ENCODE measurements at regions not wholly inside any gene's neighbourhood (a gene's known extent, or its start where the extent isn't known, plus 50 kb on each side); places are given as distances from the start of the nearest gene placed in this dataset.

DNA sequence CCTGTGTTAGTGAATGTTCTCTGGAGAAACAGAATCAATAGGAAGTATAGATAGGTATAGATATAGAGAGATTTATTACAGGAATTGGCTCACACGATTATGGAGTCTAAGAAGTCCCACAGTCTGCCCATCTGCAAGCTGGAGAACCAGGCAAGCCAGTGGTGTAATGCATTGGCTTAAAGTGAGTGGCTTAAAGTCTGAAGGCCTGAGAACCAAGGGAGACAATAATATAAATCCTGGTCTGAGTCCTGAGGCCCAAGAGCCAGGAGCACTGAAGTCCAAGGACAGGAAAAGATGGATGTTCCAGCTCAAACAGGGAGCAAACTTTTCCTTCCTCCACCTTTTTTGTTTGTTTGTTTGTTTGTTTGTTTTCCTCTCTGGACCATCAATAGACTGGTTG lies 131.2 kb upstream of the LRFN2 start:
- CTCF ChIA-PET, result no interaction called here
- WGBS (ENCODE audit: insufficient coverage), result 67% methylated on average over 1 of the region's 1 CpG

GRCh38 chr6:40717411-40718057 lies 130.4 kb upstream of the LRFN2 start:
- H3K36me3 ChIP-seq (ENCODE audit: control insufficient read depth in 2 of 2, extremely low read depth in 1 of 2, insufficient read depth in 1 of 2, low read length in 1 of 2), result no peaks in the 10 kb centered on the region
- H3K27ac ChIP-seq (ENCODE audit: low read length), result no peak overlapping the region
- H3K27ac Mint-ChIP-seq, result no peak overlapping the region
- ATAC-seq (replicated peaks in 1 of 4) (no peak), DNase-seq (no peak)
- H3K27me3 ChIP-seq (replicated peaks in 1 of 2; ENCODE audit: control insufficient read depth in 2 of 2, extremely low read depth in 1 of 2, insufficient read depth in 2 of 2, low read length in 1 of 2), result peaks cover 0 to 19% of the 10 kb centered on the region in 2 experiments
- no peaks in the 10 kb centered on the region for H3K9me3 Mint-ChIP-seq
- POLR2A ChIA-PET, result no interaction called here
- H3K36me3 Mint-ChIP-seq, result no peaks in the 10 kb centered on the region
- H3K4me3 Mint-ChIP-seq, result no peak overlapping the region
- H3K4me3 ChIP-seq (ENCODE audit: control insufficient read depth in 1 of 2, extremely low read depth in 1 of 2, low read length in 1 of 2), result no peak overlapping the region
- CTCF ChIA-PET, result no interaction called here
- H3K4me1 Mint-ChIP-seq, result peaks cover 12 to 18% (median 18%) of the 10 kb centered on the region in 3 donors
- H3K9me3 ChIP-seq, result no peaks in the 10 kb centered on the region
- peaks cover 5% of the 10 kb centered on the region in 2 donors for H3K27me3 Mint-ChIP-seq
- 67% methylated on average over 1 of the region's 3 CpGs for WGBS (ENCODE audit: insufficient coverage)
- no peaks in the 10 kb centered on the region for H3K4me1 ChIP-seq (ENCODE audit: control insufficient read depth in 1 of 2, extremely low read depth in 1 of 2, insufficient read depth in 2 of 2, low read length in 2 of 2)

More for the DNA sequence above, 131.2 kb upstream of the LRFN2 start:
- peaks cover 4 to 5% of the 10 kb centered on the region in 2 donors for H3K27me3 Mint-ChIP-seq
- H3K4me3 Mint-ChIP-seq, result no peak overlapping the region
- POLR2A ChIA-PET, result no interaction called here
- H3K36me3 Mint-ChIP-seq, result no peaks in the 10 kb centered on the region
- Histone ChIP-seq H3K4me1 (ENCODE audit: control insufficient read depth in 1 of 2, extremely low read depth in 1 of 2, insufficient read depth in 2 of 2, low read length in 2 of 2) (no peaks in the 10 kb centered on the region), H3K27ac (ENCODE audit: low read length) (no peak overlapping the region), H3K9me3 (no peaks in the 10 kb centered on the region), H3K36me3 (ENCODE audit: control insufficient read depth in 2 of 2, extremely low read depth in 1 of 2, insufficient read depth in 1 of 2, low read length in 1 of 2) (no peaks in the 10 kb centered on the region), H3K27me3 (replicated peaks in 1 of 2; ENCODE audit: control insufficient read depth in 2 of 2, extremely low read depth in 1 of 2, insufficient read depth in 2 of 2, low read length in 1 of 2) (peaks cover 0 to 13% of the 10 kb centered on the region in 2 experiments), H3K4me3 (ENCODE audit: control insufficient read depth in 1 of 2, extremely low read depth in 1 of 2, low read length in 1 of 2) (no peak overlapping the region)
- H3K4me1 Mint-ChIP-seq, result peaks cover 12 to 18% (median 18%) of the 10 kb centered on the region in 3 donors
- no peak overlapping the region for H3K27ac Mint-ChIP-seq
- no peak for ATAC-seq (replicated peaks in 1 of 4)
- no peak for DNase-seq
- H3K9me3 Mint-ChIP-seq, result no peaks in the 10 kb centered on the region

DNA sequence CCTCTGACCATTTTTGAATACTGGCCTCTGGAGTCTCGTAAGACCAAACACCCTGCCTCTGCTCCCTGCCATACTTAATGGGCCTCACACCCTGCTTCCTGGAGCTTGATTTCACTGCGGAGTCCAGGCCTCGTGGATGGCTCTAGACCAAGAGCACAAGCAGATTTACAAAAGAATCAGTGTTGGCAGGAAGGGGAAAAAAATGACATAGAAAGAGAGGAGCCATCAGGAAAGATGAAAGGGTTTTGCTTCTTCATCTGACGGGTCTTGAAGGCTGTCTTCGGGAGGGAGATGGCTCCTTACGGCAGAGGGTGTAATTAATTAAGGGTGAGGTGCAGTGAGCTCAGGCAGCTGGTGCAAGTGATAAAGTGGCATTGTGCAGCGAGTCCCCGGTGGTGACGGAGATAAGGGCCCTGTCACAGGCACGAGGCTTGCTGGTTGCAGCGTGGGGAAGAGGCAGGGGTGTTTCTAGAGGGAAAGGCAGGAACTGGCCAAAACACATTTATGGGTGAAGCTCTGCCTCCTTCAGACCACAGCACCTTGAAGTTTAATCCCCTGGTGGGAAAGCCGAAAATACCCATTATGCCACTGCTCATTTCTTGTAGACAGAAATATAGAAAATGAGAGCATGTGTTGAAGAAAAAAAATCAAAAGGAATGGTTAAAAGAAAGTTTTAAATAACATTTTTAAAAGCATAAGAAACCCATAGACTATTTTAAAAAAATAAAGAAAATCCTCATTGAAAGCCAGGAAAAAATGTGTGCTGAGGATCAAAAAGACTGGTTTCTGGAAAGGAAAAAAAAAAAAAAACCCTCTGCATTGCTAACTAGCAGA lies 128.6 kb upstream of the LRFN2 start:
- H3K27ac ChIP-seq (ENCODE audit: low read length), result no peak overlapping the region
- H3K9me3 Mint-ChIP-seq, result no peaks in the 10 kb centered on the region
- no peak overlapping the region for H3K4me3 ChIP-seq (ENCODE audit: control insufficient read depth in 1 of 2, extremely low read depth in 1 of 2, low read length in 1 of 2)
- no peaks in the 10 kb centered on the region for H3K36me3 Mint-ChIP-seq
- no peak overlapping the region for H3K4me3 Mint-ChIP-seq
- no peaks in the 10 kb centered on the region for H3K9me3 ChIP-seq
- 48% methylated on average over 4 of the region's 12 CpGs for WGBS (ENCODE audit: insufficient coverage)
- DNase-seq (no peak), ATAC-seq (replicated peaks in 1 of 4) (no peak)
- ChIA-PET CTCF (no interaction called here), POLR2A (no interaction called here)
- no peaks in the 10 kb centered on the region for H3K36me3 ChIP-seq (ENCODE audit: control insufficient read depth in 2 of 2, extremely low read depth in 1 of 2, insufficient read depth in 1 of 2, low read length in 1 of 2)
- peaks cover 12 to 18% (median 17%) of the 10 kb centered on the region in 3 donors for H3K4me1 Mint-ChIP-seq
- peaks cover 5 to 12% of the 10 kb centered on the region in 2 donors for H3K27me3 Mint-ChIP-seq
- peaks cover 0 to 16% of the 10 kb centered on the region in 2 experiments for H3K27me3 ChIP-seq (replicated peaks in 1 of 2; ENCODE audit: control insufficient read depth in 2 of 2, extremely low read depth in 1 of 2, insufficient read depth in 2 of 2, low read length in 1 of 2)
- H3K4me1 ChIP-seq (ENCODE audit: control insufficient read depth in 1 of 2, extremely low read depth in 1 of 2, insufficient read depth in 2 of 2, low read length in 2 of 2), result no peaks in the 10 kb centered on the region
- H3K27ac Mint-ChIP-seq, result no peak overlapping the region

- H3K4me1 ChIP-seq (ENCODE audit: control insufficient read depth in 1 of 2, extremely low read depth in 1 of 2, insufficient read depth in 2 of 2, low read length in 2 of 2), result no peaks in the 10 kb centered on the region
- H3K27me3 Mint-ChIP-seq, result peaks cover 5 to 12% of the 10 kb centered on the region in 2 donors
- no peaks in the 10 kb centered on the region for H3K9me3 Mint-ChIP-seq
- H3K27me3 ChIP-seq (replicated peaks in 1 of 2; ENCODE audit: control insufficient read depth in 2 of 2, extremely low read depth in 1 of 2, insufficient read depth in 2 of 2, low read length in 1 of 2), result peaks cover 0 to 14% of the 10 kb centered on the region in 2 experiments
- ChIA-PET POLR2A (no interaction called here), CTCF (no interaction called here)
- H3K4me1 Mint-ChIP-seq, result peaks cover 8 to 11% (median 11%) of the 10 kb centered on the region in 3 donors
- 74% methylated on average over 4 of the region's 8 CpGs for WGBS (ENCODE audit: insufficient coverage)
- no peak overlapping the region for H3K27ac ChIP-seq (ENCODE audit: low read length)
- H3K36me3 Mint-ChIP-seq, result no peaks in the 10 kb centered on the region
- no peak overlapping the region for H3K27ac Mint-ChIP-seq
- ATAC-seq (replicated peaks in 1 of 4) (no peak), DNase-seq (no peak)
- no peaks in the 10 kb centered on the region for H3K9me3 ChIP-seq
- no peaks in the 10 kb centered on the region for H3K36me3 ChIP-seq (ENCODE audit: control insufficient read depth in 2 of 2, extremely low read depth in 1 of 2, insufficient read depth in 1 of 2, low read length in 1 of 2)
- H3K4me3 Mint-ChIP-seq, result no peak overlapping the region
- no peak overlapping the region for H3K4me3 ChIP-seq (ENCODE audit: control insufficient read depth in 1 of 2, extremely low read depth in 1 of 2, low read length in 1 of 2)
Measured at GRCh38 chr6:40714576-40715564, 127.7 kb upstream of the LRFN2 start.

DNA sequence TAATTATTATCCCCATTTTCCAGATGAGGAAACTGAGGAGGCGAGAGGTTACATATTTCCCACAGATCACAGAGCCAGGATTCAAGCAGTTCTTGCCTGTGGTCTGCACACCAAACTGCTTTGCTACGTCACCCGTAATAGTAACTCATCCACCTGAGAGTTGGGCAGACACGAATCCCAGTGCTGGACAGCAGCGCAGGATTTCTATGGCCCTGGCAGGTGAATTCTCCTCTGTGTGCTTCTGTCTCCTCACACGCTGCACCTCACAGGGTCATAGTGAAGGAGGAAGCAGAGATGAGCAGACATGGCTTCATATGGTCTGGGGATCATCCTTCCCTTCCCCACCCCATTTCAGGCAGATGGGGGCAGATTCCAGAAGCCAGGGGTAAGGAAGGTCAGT lies 127.0 kb upstream of the LRFN2 start:
- Histone ChIP-seq H3K36me3 (ENCODE audit: control insufficient read depth in 2 of 2, extremely low read depth in 1 of 2, insufficient read depth in 1 of 2, low read length in 1 of 2) (no peaks in the 10 kb centered on the region), H3K4me3 (ENCODE audit: control insufficient read depth in 1 of 2, extremely low read depth in 1 of 2, low read length in 1 of 2) (no peak overlapping the region), H3K27ac (ENCODE audit: low read length) (no peak overlapping the region), H3K4me1 (ENCODE audit: control insufficient read depth in 1 of 2, extremely low read depth in 1 of 2, insufficient read depth in 2 of 2, low read length in 2 of 2) (no peaks in the 10 kb centered on the region), H3K27me3 (replicated peaks in 1 of 2; ENCODE audit: control insufficient read depth in 2 of 2, extremely low read depth in 1 of 2, insufficient read depth in 2 of 2, low read length in 1 of 2) (peaks cover 0 to 14% of the 10 kb centered on the region in 2 experiments), H3K9me3 (no peaks in the 10 kb centered on the region)
- WGBS (ENCODE audit: insufficient coverage), result no CpG with 5 or more reads among the region's 6 CpGs
- no peak for DNase-seq
- H3K27ac Mint-ChIP-seq, result no peak overlapping the region
- no peaks in the 10 kb centered on the region for H3K9me3 Mint-ChIP-seq
- POLR2A ChIA-PET, result no interaction called here
- H3K4me3 Mint-ChIP-seq, result no peak overlapping the region
- CTCF ChIA-PET, result no interaction called here
- ATAC-seq (replicated peaks in 1 of 4), result no peak
- peaks cover under 1 to 3% (median 3%) of the 10 kb centered on the region in 3 donors for H3K4me1 Mint-ChIP-seq
- peaks cover 5 to 12% of the 10 kb centered on the region in 2 donors for H3K27me3 Mint-ChIP-seq
- no peaks in the 10 kb centered on the region for H3K36me3 Mint-ChIP-seq

GRCh38 chr6:40713002-40713719 lies 126.0 kb upstream of the LRFN2 start:
- Histone ChIP-seq H3K9me3 (no peaks in the 10 kb centered on the region), H3K4me3 (ENCODE audit: control insufficient read depth in 1 of 2, extremely low read depth in 1 of 2, low read length in 1 of 2) (no peak overlapping the region), H3K36me3 (ENCODE audit: control insufficient read depth in 2 of 2, extremely low read depth in 1 of 2, insufficient read depth in 1 of 2, low read length in 1 of 2) (no peaks in the 10 kb centered on the region), H3K4me1 (ENCODE audit: control insufficient read depth in 1 of 2, extremely low read depth in 1 of 2, insufficient read depth in 2 of 2, low read length in 2 of 2) (no peaks in the 10 kb centered on the region), H3K27ac (ENCODE audit: low read length) (no peak overlapping the region), H3K27me3 (replicated peaks in 1 of 2; ENCODE audit: control insufficient read depth in 2 of 2, extremely low read depth in 1 of 2, insufficient read depth in 2 of 2, low read length in 1 of 2) (peaks cover 0 to 14% of the 10 kb centered on the region in 2 experiments)
- Mint-ChIP-seq H3K4me3 (no peak overlapping the region), H3K27me3 (peaks cover 5 to 12% of the 10 kb centered on the region in 2 donors), H3K9me3 (no peaks in the 10 kb centered on the region), H3K27ac (no peak overlapping the region), H3K36me3 (no peaks in the 10 kb centered on the region), H3K4me1 (no peaks in the 10 kb centered on the region)
- POLR2A ChIA-PET, result no interaction called here
- no peak for ATAC-seq (replicated peaks in 1 of 4)
- 80% methylated on average over 4 of the region's 10 CpGs for WGBS (ENCODE audit: insufficient coverage)
- no peak for DNase-seq
- CTCF ChIA-PET, result no interaction called here
